ENCODE measurements at regions not wholly inside any gene's neighbourhood (a gene's known extent, or its start where the extent isn't known, plus 50 kb on each side); places are given as distances from the start of the nearest gene placed in this dataset.

DNA sequence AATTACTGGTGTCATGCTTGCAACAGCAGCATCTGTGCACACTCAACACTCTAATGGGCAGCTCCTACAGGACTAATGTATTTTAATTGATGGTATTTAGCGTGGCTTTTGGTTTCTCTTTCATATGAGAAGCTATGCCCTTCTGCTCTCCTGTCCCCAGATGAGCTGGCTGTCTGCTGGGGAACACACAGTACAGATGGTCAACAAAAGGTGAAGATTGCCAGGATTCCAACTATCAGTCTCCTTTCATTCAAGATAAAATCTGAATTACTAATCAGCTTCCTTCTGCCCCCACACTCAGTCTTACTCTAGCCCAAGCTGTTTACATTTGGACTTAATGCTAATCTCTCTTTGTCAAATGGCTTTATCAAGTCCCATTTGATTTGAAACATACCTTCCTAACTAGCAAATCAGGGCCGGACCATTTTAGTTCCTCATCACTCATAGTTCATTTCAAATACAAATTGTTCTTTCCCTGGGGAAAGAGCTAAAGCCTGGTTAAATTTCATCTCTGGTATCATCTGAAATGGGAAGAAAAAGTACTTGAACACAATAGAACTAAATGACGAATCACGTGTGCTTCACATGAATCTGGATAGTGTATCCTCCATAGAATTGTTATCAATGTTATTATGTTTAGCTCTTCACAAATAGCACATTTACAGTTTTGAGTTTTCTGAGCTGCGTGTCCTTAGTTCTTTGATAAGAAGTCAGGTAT, 988.0 kb downstream of the PCDH17 start:
- no peak for TF ChIP-seq YY1 (IDR thresholded peaks at IDR 0.05; ENCODE audit: insufficient read depth, insufficient read length)
- TF ChIP-seq ZNF274 (IDR thresholded peaks at IDR 0.05; ENCODE audit: low read depth, low read length): no peak

Data from NT2/D1 (cell line).